Stomach (tissue), 4 donors: ENCODE measurements at regions not wholly inside any gene's neighbourhood (a gene's known extent, or its start where the extent isn't known, plus 50 kb on each side); places are given as distances from the start of the nearest gene placed in this dataset.

Experiments
- POLR2A ChIP-seq, 4 donors: fragments of 450-650 bp; IDR thresholded peaks; one replicate each; pipeline ENCODE4 v1.6.1; 2016; ENCODE audit warnings: antibody characterized with exemption in 4 of 4, control low read depth in 2 of 4, mild to moderate bottlenecking in 1 of 4, moderate library complexity in 1 of 4
- POLR2AphosphoS5 ChIP-seq, 3 donors: sonication (generic); formaldehyde crosslinking; IDR thresholded peaks; one replicate each; pipeline ENCODE4 v1.6.1; 2016; ENCODE audit warnings: antibody characterized with exemption in 3 of 3
- TF ChIP-seq, protein P1 (sequence below), 7 experiments: fragments of 450-650 bp in 4 of 7; fragments of 200-600 bp in 3 of 7; sonication (generic) in 3 of 7; IDR thresholded peaks; one replicate each; pipeline ENCODE4 v1.5.1; 2016 to 2019; ENCODE audit warnings: antibody characterized with exemption in 7 of 7, control low read depth in 2 of 7, mild to moderate bottlenecking in 1 of 7

DNA sequence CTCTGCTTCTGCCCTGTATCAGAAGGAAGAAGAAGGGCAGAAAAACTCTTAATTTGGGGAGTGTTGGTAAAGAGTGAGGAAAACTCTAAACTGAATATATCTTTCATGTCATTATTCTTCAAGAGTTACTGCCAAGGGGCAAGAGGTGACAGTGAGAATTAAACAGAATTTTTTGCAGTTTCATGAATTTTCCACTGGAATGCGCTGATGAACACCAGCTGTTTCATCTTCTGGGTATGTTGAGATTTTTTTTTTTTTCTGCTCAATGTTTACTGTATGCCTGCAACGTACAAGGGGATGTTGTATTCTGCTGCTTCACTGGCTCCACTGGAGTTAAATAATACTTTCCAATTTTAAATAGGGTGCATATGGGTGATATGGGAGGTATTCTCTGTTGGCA is 117.8 kb downstream of the FAM76B start:
- TF ChIP-seq, protein P1, sequence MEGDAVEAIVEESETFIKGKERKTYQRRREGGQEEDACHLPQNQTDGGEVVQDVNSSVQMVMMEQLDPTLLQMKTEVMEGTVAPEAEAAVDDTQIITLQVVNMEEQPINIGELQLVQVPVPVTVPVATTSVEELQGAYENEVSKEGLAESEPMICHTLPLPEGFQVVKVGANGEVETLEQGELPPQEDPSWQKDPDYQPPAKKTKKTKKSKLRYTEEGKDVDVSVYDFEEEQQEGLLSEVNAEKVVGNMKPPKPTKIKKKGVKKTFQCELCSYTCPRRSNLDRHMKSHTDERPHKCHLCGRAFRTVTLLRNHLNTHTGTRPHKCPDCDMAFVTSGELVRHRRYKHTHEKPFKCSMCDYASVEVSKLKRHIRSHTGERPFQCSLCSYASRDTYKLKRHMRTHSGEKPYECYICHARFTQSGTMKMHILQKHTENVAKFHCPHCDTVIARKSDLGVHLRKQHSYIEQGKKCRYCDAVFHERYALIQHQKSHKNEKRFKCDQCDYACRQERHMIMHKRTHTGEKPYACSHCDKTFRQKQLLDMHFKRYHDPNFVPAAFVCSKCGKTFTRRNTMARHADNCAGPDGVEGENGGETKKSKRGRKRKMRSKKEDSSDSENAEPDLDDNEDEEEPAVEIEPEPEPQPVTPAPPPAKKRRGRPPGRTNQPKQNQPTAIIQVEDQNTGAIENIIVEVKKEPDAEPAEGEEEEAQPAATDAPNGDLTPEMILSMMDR (IDR thresholded peaks at IDR 0.05) = no peak
- no peak for TF ChIP-seq POLR2A (IDR thresholded peaks at IDR 0.05)
- TF ChIP-seq POLR2AphosphoS5 (IDR thresholded peaks at IDR 0.05) = no peak
